ENCODE measurements at regions not wholly inside any gene's neighbourhood (a gene's known extent, or its start where the extent isn't known, plus 50 kb on each side); places are given as distances from the start of the nearest gene placed in this dataset.

GRCh38 chr9:87266697-87267096 is 231.0 kb upstream of the DAPK1 start:
- Histone ChIP-seq H2AFZ (ENCODE audit: low read length) (no peak overlapping the region), H3K4me1 (ENCODE audit: insufficient read depth, low read length) (no peaks in the 10 kb centered on the region), H3K36me3 (ENCODE audit: low read depth, low read length) (no peaks in the 10 kb centered on the region), H3K9me2 (replicated peaks; ENCODE audit: low read length) (no peaks in the 10 kb centered on the region), H3F3A (ENCODE audit: low read length, unreplicated experiment) (no peaks in the 10 kb centered on the region), H3K4me3 (ENCODE audit: low read length) (no peak overlapping the region), H3K9me3 (ENCODE audit: low read length) (no peaks in the 10 kb centered on the region), H3K27me3 (ENCODE audit: low read length) (no peaks in the 10 kb centered on the region), H3K9ac (ENCODE audit: low read length) (no peak overlapping the region), H3K79me2 (ENCODE audit: low read length) (no peaks in the 10 kb centered on the region), H3K4me2 (ENCODE audit: low read length) (no peak overlapping the region), H3K27ac (ENCODE audit: low read length) (no peak overlapping the region), H4K20me1 (ENCODE audit: low read length) (no peaks in the 10 kb centered on the region)
- BruUV-seq (replicated peaks): no TSS peak
- DNase-seq: no peak
- ATAC-seq: no peak
- CTCF ChIA-PET: no interaction called here
- POLR2A ChIA-PET (ENCODE audit: unreplicated experiment): no interaction called here
- TF ChIP-seq EZH2 (IDR thresholded peaks at IDR 0.05; ENCODE audit: low read length, unreplicated experiment) (no peak), EZH2phosphoT487 (IDR thresholded peaks at IDR 0.05; ENCODE audit: borderline replicate concordance, low read length) (no peak)
- TF ChIP-seq, protein P1, sequence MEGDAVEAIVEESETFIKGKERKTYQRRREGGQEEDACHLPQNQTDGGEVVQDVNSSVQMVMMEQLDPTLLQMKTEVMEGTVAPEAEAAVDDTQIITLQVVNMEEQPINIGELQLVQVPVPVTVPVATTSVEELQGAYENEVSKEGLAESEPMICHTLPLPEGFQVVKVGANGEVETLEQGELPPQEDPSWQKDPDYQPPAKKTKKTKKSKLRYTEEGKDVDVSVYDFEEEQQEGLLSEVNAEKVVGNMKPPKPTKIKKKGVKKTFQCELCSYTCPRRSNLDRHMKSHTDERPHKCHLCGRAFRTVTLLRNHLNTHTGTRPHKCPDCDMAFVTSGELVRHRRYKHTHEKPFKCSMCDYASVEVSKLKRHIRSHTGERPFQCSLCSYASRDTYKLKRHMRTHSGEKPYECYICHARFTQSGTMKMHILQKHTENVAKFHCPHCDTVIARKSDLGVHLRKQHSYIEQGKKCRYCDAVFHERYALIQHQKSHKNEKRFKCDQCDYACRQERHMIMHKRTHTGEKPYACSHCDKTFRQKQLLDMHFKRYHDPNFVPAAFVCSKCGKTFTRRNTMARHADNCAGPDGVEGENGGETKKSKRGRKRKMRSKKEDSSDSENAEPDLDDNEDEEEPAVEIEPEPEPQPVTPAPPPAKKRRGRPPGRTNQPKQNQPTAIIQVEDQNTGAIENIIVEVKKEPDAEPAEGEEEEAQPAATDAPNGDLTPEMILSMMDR (conservative IDR thresholded peaks at IDR 0.05; ENCODE audit: low read depth, low read length): no peak
- intact Hi-C loops (cut with micrococcal nuclease): no loop called here

GRCh38 chr9:87267251-87268070 is 230.2 kb upstream of the DAPK1 start:
- H3K36me3 ChIP-seq (ENCODE audit: low read depth, low read length): no peaks in the 10 kb centered on the region
- H3K9me2 ChIP-seq (replicated peaks; ENCODE audit: low read length): no peaks in the 10 kb centered on the region
- no peak overlapping the region for H2AFZ ChIP-seq (ENCODE audit: low read length)
- H3K4me2 ChIP-seq (ENCODE audit: low read length): no peak overlapping the region
- no peak overlapping the region for H3K9ac ChIP-seq (ENCODE audit: low read length)
- no peaks in the 10 kb centered on the region for H3K9me3 ChIP-seq (ENCODE audit: low read length)
- no TSS peak for BruUV-seq (replicated peaks)
- ChIA-PET CTCF (no interaction called here), POLR2A (ENCODE audit: unreplicated experiment) (no interaction called here)
- no peaks in the 10 kb centered on the region for H3K27me3 ChIP-seq (ENCODE audit: low read length)
- DNase-seq (no peak), ATAC-seq (no peak)
- no peaks in the 10 kb centered on the region for H3K4me1 ChIP-seq (ENCODE audit: insufficient read depth, low read length)
- H4K20me1 ChIP-seq (ENCODE audit: low read length): no peaks in the 10 kb centered on the region
- H3K4me3 ChIP-seq (ENCODE audit: low read length): no peak overlapping the region
- H3F3A ChIP-seq (ENCODE audit: low read length, unreplicated experiment): no peaks in the 10 kb centered on the region
- H3K79me2 ChIP-seq (ENCODE audit: low read length): no peaks in the 10 kb centered on the region
- TF ChIP-seq EZH2phosphoT487 (IDR thresholded peaks at IDR 0.05; ENCODE audit: borderline replicate concordance, low read length) (no peak), EZH2 (IDR thresholded peaks at IDR 0.05; ENCODE audit: low read length, unreplicated experiment) (no peak)
- TF ChIP-seq, protein P1 (conservative IDR thresholded peaks at IDR 0.05; ENCODE audit: low read depth, low read length): no peak
- no peak overlapping the region for H3K27ac ChIP-seq (ENCODE audit: low read length)
- intact Hi-C loops (cut with micrococcal nuclease): no loop called here

Data from PC-3 (cell line).